ENCODE measurements at regions not wholly inside any gene's neighbourhood (a gene's known extent, or its start where the extent isn't known, plus 50 kb on each side); places are given as distances from the start of the nearest gene placed in this dataset.

GRCh38 chr20:40442181-40442963 lies 246.7 kb downstream of the MAFB start:
- no peak for DNase-seq

- no peak for DNase-seq
Measured at GRCh38 chr20:40441771-40442170, 247.3 kb downstream of the MAFB start.

GRCh38 chr20:40438161-40438830 lies 250.7 kb downstream of the MAFB start:
- no peak for DNase-seq

- no peak for DNase-seq
Measured at GRCh38 chr20:40436011-40436410, 253.0 kb downstream of the MAFB start.

- no peak for DNase-seq
Measured at GRCh38 chr20:40435146-40435895, 253.7 kb downstream of the MAFB start.

GRCh38 chr20:40434122-40434521 lies 254.9 kb downstream of the MAFB start:
- DNase-seq = no peak

GRCh38 chr20:40433341-40433861 lies 255.6 kb downstream of the MAFB start:
- DNase-seq = no peak

GRCh38 chr20:40431611-40432010 lies 257.4 kb downstream of the MAFB start:
- no peak for DNase-seq

- DNase-seq = no peak
Measured at GRCh38 chr20:40431112-40431511, 257.9 kb downstream of the MAFB start.

- DNase-seq = no peak
Measured at GRCh38 chr20:40427026-40427425, 262.0 kb downstream of the MAFB start.

- no peak for DNase-seq
Measured at GRCh38 chr20:40424695-40425094, 264.3 kb downstream of the MAFB start.

GRCh38 chr20:40422656-40423055 lies 266.4 kb downstream of the MAFB start:
- no peak for DNase-seq

GRCh38 chr20:40416274-40416673 lies 272.8 kb downstream of the MAFB start:
- no peak for DNase-seq

GRCh38 chr20:40414843-40415615 lies 274.0 kb downstream of the MAFB start:
- no peak for DNase-seq

- no peak for DNase-seq
Measured at GRCh38 chr20:40410028-40410427, 279.0 kb downstream of the MAFB start.

GRCh38 chr20:40397467-40397866 lies 291.6 kb downstream of the MAFB start:
- no peak for DNase-seq

- no peak for DNase-seq
Measured at GRCh38 chr20:40393197-40394079, 295.6 kb downstream of the MAFB start.

- DNase-seq = no peak
Measured at GRCh38 chr20:40390654-40391053, 298.4 kb downstream of the MAFB start.

GRCh38 chr20:40370800-40371199 lies 318.2 kb downstream of the MAFB start:
- no peak for DNase-seq

- DNase-seq = no peak
Measured at GRCh38 chr20:40368876-40369275, 320.2 kb downstream of the MAFB start.

GRCh38 chr20:40361916-40362315 lies 327.1 kb downstream of the MAFB start:
- no peak for DNase-seq
